NB4 (cell line): ENCODE measurements at regions not wholly inside any gene's neighbourhood (a gene's known extent, or its start where the extent isn't known, plus 50 kb on each side); places are given as distances from the start of the nearest gene placed in this dataset.

Experiments
- DNase-seq: peaks from one replicate; pipeline ENCODE4 v3.0.0; 2010; ENCODE audit warnings: low read depth
- H3K4me3 ChIP-seq: one replicate; pipeline ENCODE4 v1.5.1; 2011; ENCODE audit warnings: mild to moderate bottlenecking, low read depth, low read length, moderate library complexity
- CTCF ChIP-seq: IDR thresholded peaks from one replicate; pipeline ENCODE4 v1.5.1; 2012; ENCODE audit warnings: low read depth, low read length
- MAX ChIP-seq: IDR thresholded peaks from 2 replicates; pipeline ENCODE4 v1.6.1; 2011; ENCODE audit warnings: low read depth, low read length
- MYC ChIP-seq: IDR thresholded peaks from 2 replicates; pipeline ENCODE4 v1.6.1; 2011; ENCODE audit warnings: low read depth, low read length
- POLR2A ChIP-seq: IDR thresholded peaks from 2 replicates; pipeline ENCODE4 v1.6.1; 2011; ENCODE audit warnings: mild to moderate bottlenecking; ENCODE audit not compliant: insufficient read length; ENCODE audit errors: extremely low read depth

GRCh38 chr13:83987394-83987793 lies 105.1 kb upstream of the SLITRK1 start:
- TF ChIP-seq MYC: no peak
- H3K4me3 ChIP-seq: no peak overlapping the region
- no peak for DNase-seq

- DNase-seq: no peak
- H3K4me3 ChIP-seq: no peak overlapping the region
- TF ChIP-seq MAX: no peak
- no peak for TF ChIP-seq CTCF
Measured at GRCh38 chr13:83984793-83985192, 102.5 kb upstream of the SLITRK1 start.

GRCh38 chr13:83980331-83980730 lies 98.1 kb upstream of the SLITRK1 start:
- TF ChIP-seq MYC (no peak), POLR2A (no peak), MAX (no peak), CTCF (no peak)
- DNase-seq: no peak

GRCh38 chr13:83975655-83976165 lies 93.4 kb upstream of the SLITRK1 start:
- DNase-seq: no peak
- TF ChIP-seq POLR2A: no peak
- no peak for TF ChIP-seq CTCF
- TF ChIP-seq MYC: no peak
- no peak overlapping the region for H3K4me3 ChIP-seq

More at GRCh38 chr13:83980331-83980730, 98.1 kb upstream of the SLITRK1 start:
- H3K4me3 ChIP-seq: no peak overlapping the region

GRCh38 chr13:83958531-83958930 lies 76.3 kb upstream of the SLITRK1 start:
- DNase-seq: no peak
- no peak overlapping the region for H3K4me3 ChIP-seq
- TF ChIP-seq POLR2A: no peak
- TF ChIP-seq MAX: no peak
- TF ChIP-seq MYC: no peak
- TF ChIP-seq CTCF: no peak

- no peak for DNase-seq
- no peak overlapping the region for H3K4me3 ChIP-seq
- no peak for TF ChIP-seq MAX
Measured at GRCh38 chr13:83955011-83955410, 72.7 kb upstream of the SLITRK1 start.

GRCh38 chr13:83953916-83954315 lies 71.6 kb upstream of the SLITRK1 start:
- no peak overlapping the region for H3K4me3 ChIP-seq
- TF ChIP-seq CTCF: no peak
- no peak for TF ChIP-seq MAX
- TF ChIP-seq MYC: no peak
- no peak for TF ChIP-seq POLR2A
- no peak for DNase-seq
